ENCODE measurements at regions not wholly inside any gene's neighbourhood (a gene's known extent, or its start where the extent isn't known, plus 50 kb on each side); places are given as distances from the start of the nearest gene placed in this dataset.

- TF ChIP-seq CTCF (IDR thresholded peaks at IDR 0.05) (no peak), EP300 (IDR thresholded peaks at IDR 0.05) (no peak), POLR2A (IDR thresholded peaks at IDR 0.05) (no peak)
Measured at GRCh38 chr2:8021921-8022320, 659.9 kb upstream of the ID2 start.
